GM06990 (cell line): ENCODE measurements at regions not wholly inside any gene's neighbourhood (a gene's known extent, or its start where the extent isn't known, plus 50 kb on each side); places are given as distances from the start of the nearest gene placed in this dataset.

Experiments
- DNase-seq: peaks from one replicate; pipeline ENCODE4 v3.0.0-alpha.2; 2011; ENCODE audit not compliant: insufficient read length; ENCODE audit errors: extremely low read depth
- H3K27me3 ChIP-seq: replicated peaks from 2 replicates; pipeline ENCODE4 v1.6.0; 2011; ENCODE audit warnings: low read length; ENCODE audit not compliant: control insufficient read depth, insufficient read depth
- H3K36me3 ChIP-seq: 2 replicates; pipeline ENCODE4 v1.5.1; 2011; ENCODE audit warnings: low read length; ENCODE audit not compliant: control insufficient read depth, insufficient read depth
- H3K4me3 ChIP-seq: replicated peaks from 2 replicates; pipeline ENCODE4 v1.5.1; 2011; ENCODE audit warnings: low read depth, mild to moderate bottlenecking, control low read depth, low read length
- TF ChIP-seq, protein P1 (sequence below): IDR thresholded peaks from 2 replicates; pipeline ENCODE4 v1.5.1; 2011; ENCODE audit warnings: low read length, control low read depth, mild to moderate bottlenecking, inconsistent platforms; ENCODE audit not compliant: insufficient read depth, poor library complexity, severe bottlenecking

DNA sequence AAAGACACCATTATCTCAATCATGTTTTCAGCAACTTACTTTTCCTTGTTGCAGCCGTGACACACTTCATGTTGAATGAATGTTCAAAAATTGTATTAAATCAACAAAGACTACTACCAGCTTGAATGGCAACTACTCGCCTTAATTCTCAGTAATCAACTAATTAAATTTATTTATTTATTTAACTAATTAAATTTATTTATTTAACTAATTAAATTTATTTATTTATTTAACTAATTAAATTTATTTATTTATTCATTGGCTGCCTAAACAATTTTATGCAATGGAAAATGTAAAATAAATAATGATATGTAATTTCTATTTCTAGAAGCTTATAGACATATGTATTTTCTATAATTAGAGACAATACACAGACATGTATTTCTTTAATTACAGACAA, 435.4 kb downstream of the GPAM start:
- Histone ChIP-seq H3K36me3 (no peaks in the 10 kb centered on the region), H3K4me3 (no peak overlapping the region), H3K27me3 (no peaks in the 10 kb centered on the region)
- TF ChIP-seq, protein P1, sequence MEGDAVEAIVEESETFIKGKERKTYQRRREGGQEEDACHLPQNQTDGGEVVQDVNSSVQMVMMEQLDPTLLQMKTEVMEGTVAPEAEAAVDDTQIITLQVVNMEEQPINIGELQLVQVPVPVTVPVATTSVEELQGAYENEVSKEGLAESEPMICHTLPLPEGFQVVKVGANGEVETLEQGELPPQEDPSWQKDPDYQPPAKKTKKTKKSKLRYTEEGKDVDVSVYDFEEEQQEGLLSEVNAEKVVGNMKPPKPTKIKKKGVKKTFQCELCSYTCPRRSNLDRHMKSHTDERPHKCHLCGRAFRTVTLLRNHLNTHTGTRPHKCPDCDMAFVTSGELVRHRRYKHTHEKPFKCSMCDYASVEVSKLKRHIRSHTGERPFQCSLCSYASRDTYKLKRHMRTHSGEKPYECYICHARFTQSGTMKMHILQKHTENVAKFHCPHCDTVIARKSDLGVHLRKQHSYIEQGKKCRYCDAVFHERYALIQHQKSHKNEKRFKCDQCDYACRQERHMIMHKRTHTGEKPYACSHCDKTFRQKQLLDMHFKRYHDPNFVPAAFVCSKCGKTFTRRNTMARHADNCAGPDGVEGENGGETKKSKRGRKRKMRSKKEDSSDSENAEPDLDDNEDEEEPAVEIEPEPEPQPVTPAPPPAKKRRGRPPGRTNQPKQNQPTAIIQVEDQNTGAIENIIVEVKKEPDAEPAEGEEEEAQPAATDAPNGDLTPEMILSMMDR = no peak
- no peak for DNase-seq

DNA sequence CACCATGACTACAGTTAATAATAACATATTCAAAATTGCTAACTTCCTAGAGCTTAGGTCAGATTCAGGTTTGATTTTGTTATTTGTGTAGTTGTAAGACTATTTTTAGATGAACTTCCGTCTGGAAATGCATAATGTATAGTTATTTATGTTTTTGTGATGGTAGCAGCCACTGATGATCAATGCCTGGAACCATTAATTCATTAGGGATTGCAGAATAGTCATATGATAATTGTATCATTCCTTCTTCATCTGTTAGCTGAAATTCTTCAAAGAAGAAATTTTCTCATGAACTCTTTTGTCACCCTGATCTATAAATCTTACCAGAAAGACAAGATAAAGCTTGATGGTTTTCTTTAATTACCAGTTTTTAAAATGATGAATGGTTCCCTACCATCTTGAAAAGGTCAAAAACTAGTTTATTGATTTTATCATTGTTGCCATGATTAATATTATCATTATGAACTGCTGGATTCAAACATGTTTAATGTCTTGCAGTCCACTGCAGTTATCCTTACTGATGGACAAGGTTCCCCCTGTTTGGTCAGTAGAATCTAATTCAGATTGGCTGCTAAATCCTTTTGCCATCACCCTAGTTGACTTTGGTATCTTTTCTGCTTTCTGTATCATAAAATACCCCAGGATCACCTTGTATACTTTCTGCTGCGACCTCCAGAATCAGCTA, 433.3 kb downstream of the GPAM start:
- Histone ChIP-seq H3K27me3 (no peaks in the 10 kb centered on the region), H3K4me3 (no peak overlapping the region), H3K36me3 (no peaks in the 10 kb centered on the region)
- TF ChIP-seq, protein P1 = no peak
- DNase-seq = no peak

DNA sequence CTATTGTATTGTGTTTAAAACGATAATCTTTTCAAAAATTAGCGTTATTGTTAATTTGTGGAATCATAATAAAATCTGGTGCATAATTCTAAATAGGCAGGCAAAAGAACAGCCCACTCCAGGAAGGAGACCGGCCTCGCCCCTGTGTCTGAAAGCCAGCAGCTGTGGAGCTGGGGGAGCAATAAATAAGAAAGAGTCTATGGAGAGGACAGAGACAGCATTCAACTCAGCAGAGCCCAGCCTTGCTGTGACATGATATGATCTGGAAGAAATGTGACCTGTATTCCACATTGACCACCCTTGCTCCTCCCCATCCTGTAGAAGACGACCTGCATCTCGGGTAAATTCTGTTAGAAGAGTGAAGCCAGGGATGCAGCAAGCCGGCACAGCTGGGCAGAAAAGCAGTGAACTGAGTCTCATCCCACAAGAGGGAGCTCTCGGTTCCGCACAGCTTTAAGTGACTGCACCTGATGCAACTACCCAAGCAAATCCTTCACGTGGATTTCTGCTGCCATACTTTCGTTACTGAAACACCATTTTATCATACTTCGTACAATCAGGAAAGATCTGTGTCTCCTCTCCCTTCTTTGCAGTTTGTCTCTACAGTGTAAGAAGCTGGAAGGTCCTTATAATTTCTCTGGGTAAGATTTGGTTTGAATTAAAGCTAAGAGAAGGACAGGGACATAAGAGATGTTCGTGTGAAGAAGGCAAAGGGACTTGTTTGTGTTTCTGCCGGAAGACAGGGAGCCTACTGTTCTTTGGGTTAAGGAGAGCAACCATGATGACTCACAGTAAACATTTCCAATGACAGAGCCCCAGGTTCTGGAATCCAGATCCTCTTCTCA, 427.1 kb downstream of the GPAM start:
- TF ChIP-seq, protein P1 = peak; percentile 61
- Histone ChIP-seq H3K4me3 (no peak overlapping the region), H3K36me3 (no peaks in the 10 kb centered on the region), H3K27me3 (no peaks in the 10 kb centered on the region)
- DNase-seq = peak; percentile 6

DNA sequence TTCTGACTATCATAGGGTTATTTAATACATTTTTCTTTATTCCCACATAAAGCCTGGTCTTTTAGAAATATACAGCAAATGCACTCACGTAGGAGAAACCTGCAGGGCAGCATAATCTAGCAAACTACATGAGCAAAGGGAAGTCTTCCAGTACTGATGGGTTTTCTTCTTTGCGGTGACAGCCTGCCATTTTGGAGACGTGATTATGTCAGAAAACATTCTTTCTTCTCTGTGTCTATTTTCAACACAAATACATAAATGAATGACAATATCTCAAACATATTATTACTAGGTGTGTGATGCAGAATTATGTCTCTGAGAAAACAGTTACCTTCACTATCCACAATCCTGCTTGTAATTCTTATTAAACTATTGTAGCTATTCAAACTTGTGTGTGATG, 425.0 kb downstream of the GPAM start:
- no peak for DNase-seq
- H3K4me3 ChIP-seq = no peak overlapping the region
- H3K36me3 ChIP-seq = no peaks in the 10 kb centered on the region
- TF ChIP-seq, protein P1 = no peak
- no peaks in the 10 kb centered on the region for H3K27me3 ChIP-seq

DNA sequence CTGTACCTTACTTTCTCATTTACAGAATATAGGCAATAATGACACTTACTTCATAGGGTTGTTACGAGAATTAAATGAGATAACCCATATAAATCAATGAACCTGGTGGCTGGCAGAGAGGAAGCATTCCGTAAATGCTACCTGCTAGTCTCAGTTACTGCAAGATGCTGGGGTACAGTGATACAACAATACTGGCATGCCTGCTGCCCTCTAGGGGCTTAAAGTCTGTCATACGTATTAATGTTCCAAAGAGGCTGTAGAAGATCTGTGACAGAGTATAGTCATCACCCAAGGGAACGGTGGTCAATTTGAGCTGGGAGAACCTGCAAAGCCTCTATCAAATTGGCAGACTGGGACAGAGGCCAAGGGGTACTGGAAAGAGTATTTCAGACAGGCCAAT, 421.5 kb downstream of the GPAM start:
- H3K36me3 ChIP-seq = no peaks in the 10 kb centered on the region
- TF ChIP-seq, protein P1 = peak; percentile 24

More for the DNA sequence above, 421.5 kb downstream of the GPAM start:
- H3K27me3 ChIP-seq = no peaks in the 10 kb centered on the region
- H3K4me3 ChIP-seq = no peak overlapping the region
- DNase-seq = no peak
